Testis (tissue), 2 donors: ENCODE measurements at regions not wholly inside any gene's neighbourhood (a gene's known extent, or its start where the extent isn't known, plus 50 kb on each side); places are given as distances from the start of the nearest gene placed in this dataset.

Experiments used
- DNase-seq: peaks from one replicate; pipeline ENCODE4 v3.0.0-alpha.2; 2019
- H3K27ac ChIP-seq, 2 donors: fragments of 200-600 bp; sonication (generic); one replicate each; pipeline ENCODE4 v1.5.1; 2019
- H3K27me3 ChIP-seq: fragments of 200-600 bp; sonication (generic); one replicate; pipeline ENCODE4 v1.5.1; 2019
- H3K36me3 ChIP-seq: fragments of 200-600 bp; sonication (generic); one replicate; pipeline ENCODE4 v1.5.1; 2017; ENCODE audit warnings: low read depth; ENCODE audit errors: missing control alignments
- H3K4me1 ChIP-seq: fragments of 200-600 bp; sonication (generic); one replicate; pipeline ENCODE4 v1.5.1; 2019
- H3K4me3 ChIP-seq, 2 donors: fragments of 200-600 bp; sonication (generic); one replicate each; pipeline ENCODE4 v1.5.1; 2017 to 2019
- H3K9me3 ChIP-seq: fragments of 200-600 bp; sonication (generic); one replicate; pipeline ENCODE4 v1.5.1; 2017
- CTCF ChIP-seq, 3 experiments: fragments of 450-650 bp in 2 of 3; fragments of 200-600 bp in 1 of 3; sonication (generic) in 1 of 3; IDR thresholded peaks; one replicate each; pipeline ENCODE4 v1.5.1; 2016 to 2019; ENCODE audit warnings: antibody characterized with exemption in 3 of 3, mild to moderate bottlenecking in 2 of 3, moderate library complexity in 1 of 3
- POLR2A ChIP-seq: fragments of 450-650 bp; IDR thresholded peaks from one replicate; pipeline ENCODE4 v1.6.1; 2017; ENCODE audit warnings: antibody characterized with exemption, mild to moderate bottlenecking, moderate library complexity
- WGBS, 2 donors: methylation state at CpG; one replicate each; pipeline ENCODE4 v1.1.5; 2018; 5-methylcytosine and 5-hydroxymethylcytosine counted together
- intact Hi-C: fragments of 100-400 bp; cut with DNase I; formaldehyde crosslinking; loops from one replicate; pipeline ENCODE4 v1.15.1; 2023; ENCODE audit warnings: low total_unique reads

- no peaks in the 10 kb centered on the region for H3K9me3 ChIP-seq
- WGBS, 2 donors = 52 to 72% methylated on average over 7 of the region's 7 CpGs
- no peak overlapping the region for H3K4me3 ChIP-seq
- no peak for DNase-seq
- no peaks in the 10 kb centered on the region for H3K36me3 ChIP-seq
- no peak for TF ChIP-seq CTCF (IDR thresholded peaks at IDR 0.05)
- no peak for TF ChIP-seq POLR2A
- intact Hi-C loops = no loop called here
- H3K27me3 ChIP-seq = no peaks in the 10 kb centered on the region
- H3K4me1 ChIP-seq = no peaks in the 10 kb centered on the region
- H3K27ac ChIP-seq = peak overlapping the region in 1 of 2 donors; percentile 30
Measured at GRCh38 chr4:15327311-15328298, 100.2 kb upstream of the C1QTNF7 start.

GRCh38 chr4:15331930-15332329 lies 95.9 kb upstream of the C1QTNF7 start:
- Histone ChIP-seq H3K36me3 (no peaks in the 10 kb centered on the region), H3K27ac (no peak overlapping the region), H3K4me1 (no peaks in the 10 kb centered on the region), H3K9me3 (no peaks in the 10 kb centered on the region), H3K27me3 (no peaks in the 10 kb centered on the region), H3K4me3 (no peak overlapping the region)
- TF ChIP-seq POLR2A = no peak
- TF ChIP-seq CTCF (IDR thresholded peaks at IDR 0.05) = no peak
- intact Hi-C loops = no loop called here
- no peak for DNase-seq
- WGBS, 2 donors = 93 to 94% methylated on average over 3 of the region's 3 CpGs

- Histone ChIP-seq H3K4me3 (no peak overlapping the region), H3K9me3 (no peaks in the 10 kb centered on the region), H3K27me3 (no peaks in the 10 kb centered on the region), H3K36me3 (no peaks in the 10 kb centered on the region), H3K27ac (no peak overlapping the region), H3K4me1 (no peaks in the 10 kb centered on the region)
- WGBS, 2 donors = 94 to 96% methylated on average over 4 of the region's 4 CpGs
- no peak for DNase-seq
- TF ChIP-seq POLR2A (no peak), CTCF (IDR thresholded peaks at IDR 0.05) (no peak)
- intact Hi-C loops = no loop called here
Measured at GRCh38 chr4:15332377-15332776, 95.5 kb upstream of the C1QTNF7 start.

GRCh38 chr4:15333692-15334633 lies 93.9 kb upstream of the C1QTNF7 start:
- H3K4me3 ChIP-seq = no peak overlapping the region
- no peaks in the 10 kb centered on the region for H3K27me3 ChIP-seq
- H3K36me3 ChIP-seq = no peaks in the 10 kb centered on the region
- no peaks in the 10 kb centered on the region for H3K9me3 ChIP-seq
- H3K4me1 ChIP-seq = no peaks in the 10 kb centered on the region
- no peak for DNase-seq
- no peak overlapping the region for H3K27ac ChIP-seq
- TF ChIP-seq CTCF (IDR thresholded peaks at IDR 0.05) = no peak
- no peak for TF ChIP-seq POLR2A
- intact Hi-C loops = no loop called here
- WGBS, 2 donors = 86% methylated on average over 3 of the region's 3 CpGs
